ENCODE measurements at regions not wholly inside any gene's neighbourhood (a gene's known extent, or its start where the extent isn't known, plus 50 kb on each side); places are given as distances from the start of the nearest gene placed in this dataset.
"Not testable (repeated sequence)": the region's sequence is repeated elsewhere in the genome, so short reads cannot be mapped to it uniquely, and the experiment has no call there.

DNA sequence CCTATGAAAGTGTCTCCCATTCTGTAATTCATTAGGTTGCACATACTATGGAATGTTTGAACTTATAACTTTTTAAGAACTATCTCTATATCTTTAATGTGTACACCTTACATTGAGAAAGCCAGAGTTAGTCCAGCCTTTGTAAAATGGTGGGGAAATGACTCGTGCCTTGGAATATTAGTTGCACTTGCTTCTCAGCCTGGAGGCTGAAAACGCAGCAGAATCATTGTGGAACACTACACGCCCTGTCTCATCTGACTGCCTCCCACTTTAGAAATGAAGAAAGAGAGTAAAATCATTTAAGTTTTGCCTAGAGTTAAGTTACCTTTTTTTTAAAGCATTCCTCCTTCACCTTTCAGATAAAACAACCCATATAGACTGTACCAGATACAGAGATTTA, 90.7 kb upstream of the WSB1 start:
- DNase-seq (ENCODE audit: low read depth) (no peak), FAIRE-seq (no peak)
- no peak overlapping the region for H3K27ac ChIP-seq (ENCODE audit: low read depth, low read length)
- no peaks in the 10 kb centered on the region for H4K20me1 ChIP-seq (ENCODE audit: insufficient read depth, low read length)
- H3K9me3 Mint-ChIP-seq (ENCODE audit: unreplicated experiment): peaks cover 5% of the 10 kb centered on the region
- H3K79me2 ChIP-seq (ENCODE audit: insufficient read depth, low read length): no peaks in the 10 kb centered on the region
- H3K36me3 Mint-ChIP-seq (ENCODE audit: low read depth, unreplicated experiment): no peaks in the 10 kb centered on the region
- no peak overlapping the region for H3K9ac ChIP-seq (ENCODE audit: low read length)
- no peaks in the 10 kb centered on the region for H3K4me1 Mint-ChIP-seq (ENCODE audit: low read depth, unreplicated experiment)
- H3K9me3 ChIP-seq (ENCODE audit: insufficient read depth, low read depth, low read length): peaks cover 2% of the 10 kb centered on the region
- H3K4me3 ChIP-seq (ENCODE audit: insufficient read depth, low read depth, low read length): no peak overlapping the region
- H3K4me2 ChIP-seq (ENCODE audit: low read length): no peak overlapping the region
- TF ChIP-seq, protein P1, sequence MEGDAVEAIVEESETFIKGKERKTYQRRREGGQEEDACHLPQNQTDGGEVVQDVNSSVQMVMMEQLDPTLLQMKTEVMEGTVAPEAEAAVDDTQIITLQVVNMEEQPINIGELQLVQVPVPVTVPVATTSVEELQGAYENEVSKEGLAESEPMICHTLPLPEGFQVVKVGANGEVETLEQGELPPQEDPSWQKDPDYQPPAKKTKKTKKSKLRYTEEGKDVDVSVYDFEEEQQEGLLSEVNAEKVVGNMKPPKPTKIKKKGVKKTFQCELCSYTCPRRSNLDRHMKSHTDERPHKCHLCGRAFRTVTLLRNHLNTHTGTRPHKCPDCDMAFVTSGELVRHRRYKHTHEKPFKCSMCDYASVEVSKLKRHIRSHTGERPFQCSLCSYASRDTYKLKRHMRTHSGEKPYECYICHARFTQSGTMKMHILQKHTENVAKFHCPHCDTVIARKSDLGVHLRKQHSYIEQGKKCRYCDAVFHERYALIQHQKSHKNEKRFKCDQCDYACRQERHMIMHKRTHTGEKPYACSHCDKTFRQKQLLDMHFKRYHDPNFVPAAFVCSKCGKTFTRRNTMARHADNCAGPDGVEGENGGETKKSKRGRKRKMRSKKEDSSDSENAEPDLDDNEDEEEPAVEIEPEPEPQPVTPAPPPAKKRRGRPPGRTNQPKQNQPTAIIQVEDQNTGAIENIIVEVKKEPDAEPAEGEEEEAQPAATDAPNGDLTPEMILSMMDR (IDR thresholded peaks at IDR 0.05; ENCODE audit: insufficient read depth, low read depth, low read length): no peak
- TF ChIP-seq EZH2 (IDR thresholded peaks at IDR 0.05; ENCODE audit: insufficient read depth, low read length): no peak
- no peaks in the 10 kb centered on the region for H3K4me1 ChIP-seq (ENCODE audit: insufficient read depth, low read length)
- no peak overlapping the region for H2AFZ ChIP-seq (ENCODE audit: low read depth, low read length)
- H3K36me3 ChIP-seq (ENCODE audit: insufficient read depth, low read length): no peaks in the 10 kb centered on the region
- no peaks in the 10 kb centered on the region for H3K27me3 ChIP-seq (ENCODE audit: insufficient read depth, low read length)
- no peak overlapping the region for H3K4me3 Mint-ChIP-seq (ENCODE audit: unreplicated experiment)
- no peak overlapping the region for H3K27ac Mint-ChIP-seq (ENCODE audit: unreplicated experiment)
- H3K27me3 Mint-ChIP-seq (ENCODE audit: low read depth, unreplicated experiment): peaks cover 13% of the 10 kb centered on the region

DNA sequence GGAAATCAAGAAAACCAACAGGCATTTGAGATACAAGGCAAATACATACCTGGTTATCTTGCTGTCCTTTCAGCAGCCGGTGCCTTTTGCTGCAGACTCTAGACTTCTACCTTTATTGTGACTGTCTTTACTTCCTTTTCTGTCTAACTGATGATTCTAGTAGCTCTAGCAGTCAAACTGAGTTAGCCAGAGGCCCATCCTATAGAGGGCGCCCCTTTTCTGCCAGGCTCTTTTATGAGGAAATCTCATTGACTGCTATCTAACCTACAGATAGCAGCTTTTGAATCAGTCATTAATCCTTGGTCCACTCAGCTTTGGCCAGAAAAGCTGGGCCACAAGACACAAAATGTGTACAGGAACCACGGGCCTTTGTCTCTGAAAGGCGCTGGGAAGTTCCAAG, 87.5 kb upstream of the WSB1 start:
- Mint-ChIP-seq H3K4me1 (ENCODE audit: low read depth, unreplicated experiment) (no peaks in the 10 kb centered on the region), H3K27ac (ENCODE audit: unreplicated experiment) (no peak overlapping the region), H3K4me3 (ENCODE audit: unreplicated experiment) (no peak overlapping the region), H3K9me3 (ENCODE audit: unreplicated experiment) (peaks cover 8% of the 10 kb centered on the region), H3K27me3 (ENCODE audit: low read depth, unreplicated experiment) (peaks cover 20% of the 10 kb centered on the region), H3K36me3 (ENCODE audit: low read depth, unreplicated experiment) (no peaks in the 10 kb centered on the region)
- no peaks in the 10 kb centered on the region for H3K79me2 ChIP-seq (ENCODE audit: insufficient read depth, low read length)
- no peaks in the 10 kb centered on the region for H3K36me3 ChIP-seq (ENCODE audit: insufficient read depth, low read length)
- H3K27me3 ChIP-seq (ENCODE audit: insufficient read depth, low read length): no peaks in the 10 kb centered on the region
- no peak overlapping the region for H3K4me2 ChIP-seq (ENCODE audit: low read length)
- TF ChIP-seq, protein P1 (IDR thresholded peaks at IDR 0.05; ENCODE audit: insufficient read depth, low read depth, low read length): no peak
- TF ChIP-seq EZH2 (IDR thresholded peaks at IDR 0.05; ENCODE audit: insufficient read depth, low read length): no peak
- peaks cover 2% of the 10 kb centered on the region for H3K9me3 ChIP-seq (ENCODE audit: insufficient read depth, low read depth, low read length)
- H2AFZ ChIP-seq (ENCODE audit: low read depth, low read length): no peak overlapping the region
- DNase-seq (ENCODE audit: low read depth) (no peak), FAIRE-seq (no peak)
- no peaks in the 10 kb centered on the region for H3K4me1 ChIP-seq (ENCODE audit: insufficient read depth, low read length)
- H3K27ac ChIP-seq (ENCODE audit: low read depth, low read length): no peak overlapping the region
- H3K4me3 ChIP-seq (ENCODE audit: insufficient read depth, low read depth, low read length): no peak overlapping the region
- no peak overlapping the region for H3K9ac ChIP-seq (ENCODE audit: low read length)
- H4K20me1 ChIP-seq (ENCODE audit: insufficient read depth, low read length): no peaks in the 10 kb centered on the region

DNA sequence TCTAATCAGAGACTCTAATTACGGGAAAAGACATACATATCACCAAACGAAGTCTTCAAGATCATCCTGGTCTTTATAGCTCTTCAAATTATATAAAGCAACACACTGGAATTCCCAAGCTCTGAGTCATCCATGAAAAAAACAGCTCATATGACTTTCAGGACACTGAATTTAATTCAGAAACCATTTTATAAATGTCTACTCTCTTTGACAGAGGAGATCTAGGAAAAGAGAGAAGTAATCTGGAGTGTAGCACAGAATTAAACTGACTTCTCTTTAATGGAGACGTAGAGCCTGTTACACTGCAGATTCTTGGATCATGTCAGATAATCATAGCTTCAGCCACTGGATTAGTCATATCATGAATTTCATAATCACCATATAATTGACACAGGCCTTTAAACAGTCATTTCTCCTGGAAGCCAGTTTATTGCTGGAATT, 86.8 kb upstream of the WSB1 start:
- no peaks in the 10 kb centered on the region for H3K4me1 ChIP-seq (ENCODE audit: insufficient read depth, low read length)
- no peak overlapping the region for H3K27ac ChIP-seq (ENCODE audit: low read depth, low read length)
- FAIRE-seq (peak; percentile 71), DNase-seq (ENCODE audit: low read depth) (peak; percentile 54)
- H3K4me3 ChIP-seq (ENCODE audit: insufficient read depth, low read depth, low read length): no peak overlapping the region
- no peaks in the 10 kb centered on the region for H3K79me2 ChIP-seq (ENCODE audit: insufficient read depth, low read length)
- no peak overlapping the region for H3K4me3 Mint-ChIP-seq (ENCODE audit: unreplicated experiment)
- peak overlapping the region; percentile 23 for H3K4me2 ChIP-seq (ENCODE audit: low read length)
- no peak overlapping the region for H2AFZ ChIP-seq (ENCODE audit: low read depth, low read length)
- TF ChIP-seq, protein P1 (IDR thresholded peaks at IDR 0.05; ENCODE audit: insufficient read depth, low read depth, low read length): no peak
- no peak for TF ChIP-seq EZH2 (IDR thresholded peaks at IDR 0.05; ENCODE audit: insufficient read depth, low read length)
- peaks cover 2% of the 10 kb centered on the region for H3K9me3 ChIP-seq (ENCODE audit: insufficient read depth, low read depth, low read length)
- H3K9me3 Mint-ChIP-seq (ENCODE audit: unreplicated experiment): peaks cover 8% of the 10 kb centered on the region
- peaks cover 20% of the 10 kb centered on the region for H3K27me3 Mint-ChIP-seq (ENCODE audit: low read depth, unreplicated experiment)
- no peak overlapping the region for H3K9ac ChIP-seq (ENCODE audit: low read length)
- H4K20me1 ChIP-seq (ENCODE audit: insufficient read depth, low read length): no peaks in the 10 kb centered on the region
- H3K4me1 Mint-ChIP-seq (ENCODE audit: low read depth, unreplicated experiment): no peaks in the 10 kb centered on the region
- H3K27ac Mint-ChIP-seq (ENCODE audit: unreplicated experiment): no peak overlapping the region
- no peaks in the 10 kb centered on the region for H3K36me3 ChIP-seq (ENCODE audit: insufficient read depth, low read length)
- no peaks in the 10 kb centered on the region for H3K36me3 Mint-ChIP-seq (ENCODE audit: low read depth, unreplicated experiment)
- no peaks in the 10 kb centered on the region for H3K27me3 ChIP-seq (ENCODE audit: insufficient read depth, low read length)

DNA sequence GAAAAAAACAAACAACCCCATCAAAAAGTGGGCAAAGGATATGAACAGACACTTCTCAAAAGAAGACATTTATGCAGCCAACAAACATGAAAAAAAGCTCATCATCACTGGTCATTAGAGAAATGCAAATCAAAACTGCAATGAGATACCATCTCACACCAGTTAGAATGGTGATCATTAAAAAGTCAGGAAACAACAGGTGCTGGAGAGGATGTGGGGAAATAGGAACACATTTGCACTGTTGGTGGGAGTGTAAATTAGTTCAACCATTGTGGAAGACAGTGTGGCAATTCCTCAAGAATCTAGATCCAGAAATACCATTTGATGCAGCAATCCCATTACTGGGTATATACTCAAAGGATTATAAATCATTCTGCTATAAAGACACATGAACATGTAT, 85.5 kb upstream of the WSB1 start:
- H3K27ac Mint-ChIP-seq (ENCODE audit: unreplicated experiment); H3K4me1 Mint-ChIP-seq (ENCODE audit: low read depth, unreplicated experiment); H2AFZ ChIP-seq (ENCODE audit: low read depth, low read length); H3K9me3 ChIP-seq (ENCODE audit: insufficient read depth, low read depth, low read length); H3K9me3 Mint-ChIP-seq (ENCODE audit: unreplicated experiment); H3K27me3 ChIP-seq (ENCODE audit: insufficient read depth, low read length); H3K36me3 ChIP-seq (ENCODE audit: insufficient read depth, low read length); H3K79me2 ChIP-seq (ENCODE audit: insufficient read depth, low read length); H3K4me3 Mint-ChIP-seq (ENCODE audit: unreplicated experiment); FAIRE-seq; H3K9ac ChIP-seq (ENCODE audit: low read length); H3K4me1 ChIP-seq (ENCODE audit: insufficient read depth, low read length); H3K4me2 ChIP-seq (ENCODE audit: low read length); DNase-seq (ENCODE audit: low read depth); H3K27ac ChIP-seq (ENCODE audit: low read depth, low read length); H3K4me3 ChIP-seq (ENCODE audit: insufficient read depth, low read depth, low read length); H4K20me1 ChIP-seq (ENCODE audit: insufficient read depth, low read length); H3K36me3 Mint-ChIP-seq (ENCODE audit: low read depth, unreplicated experiment): not testable (repeated sequence)
- peaks cover 19% of the 10 kb centered on the region for H3K27me3 Mint-ChIP-seq (ENCODE audit: low read depth, unreplicated experiment)
